Inferior parietal cortex (tissue), 1 donor: ENCODE measurements at regions not wholly inside any gene's neighbourhood (a gene's known extent, or its start where the extent isn't known, plus 50 kb on each side); places are given as distances from the start of the nearest gene placed in this dataset.
"Not testable (repeated sequence)": the region's sequence is repeated elsewhere in the genome, so short reads cannot be mapped to it uniquely, and the experiment has no call there.

Experiments
- DNase-seq: peaks from one replicate; pipeline ENCODE4 v3.0.0-alpha.2; 2016; ENCODE audit errors: extremely low spot score

DNA sequence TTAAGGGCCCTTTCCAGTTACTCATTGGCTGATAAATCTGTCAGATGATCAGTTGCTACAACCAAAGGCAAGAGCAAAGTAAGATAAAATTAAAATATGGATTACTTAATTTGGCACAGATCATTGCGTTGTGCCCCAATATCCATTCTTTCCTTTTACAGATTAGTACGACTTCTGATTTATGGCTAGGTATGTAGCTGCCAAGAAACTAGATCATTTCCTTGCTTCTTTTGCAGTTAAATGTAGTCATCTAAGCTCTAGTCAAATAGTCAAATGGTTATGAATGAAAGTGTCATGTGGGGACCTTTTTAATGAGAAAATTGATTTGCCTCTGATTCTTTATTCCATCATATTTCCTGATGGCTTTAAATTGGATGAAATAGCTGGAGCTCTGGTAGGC lies 1039.9 kb upstream of the FLRT2 start:
- DNase-seq = no peak

DNA sequence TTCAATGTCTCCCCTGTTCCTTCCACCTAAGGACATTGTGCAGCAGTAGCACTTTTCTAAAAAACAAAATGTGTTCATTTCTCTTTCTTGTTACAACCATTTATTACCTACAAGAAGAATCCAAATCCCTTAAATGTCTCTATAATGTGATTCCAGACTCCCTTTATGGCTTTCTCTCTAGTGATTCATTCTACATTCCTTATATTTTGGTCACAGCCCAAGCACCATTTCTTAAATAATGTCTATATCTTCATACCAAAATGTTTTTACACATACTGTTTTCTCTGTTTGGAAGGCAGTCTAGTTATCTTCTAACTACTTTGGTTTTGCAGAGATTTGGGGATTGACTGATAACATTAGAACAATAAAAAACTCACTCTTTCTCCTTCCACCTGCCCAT lies 1037.3 kb upstream of the FLRT2 start:
- no peak for DNase-seq

GRCh38 chr14:84493779-84494178 lies 1036.2 kb upstream of the FLRT2 start:
- DNase-seq = no peak

DNA sequence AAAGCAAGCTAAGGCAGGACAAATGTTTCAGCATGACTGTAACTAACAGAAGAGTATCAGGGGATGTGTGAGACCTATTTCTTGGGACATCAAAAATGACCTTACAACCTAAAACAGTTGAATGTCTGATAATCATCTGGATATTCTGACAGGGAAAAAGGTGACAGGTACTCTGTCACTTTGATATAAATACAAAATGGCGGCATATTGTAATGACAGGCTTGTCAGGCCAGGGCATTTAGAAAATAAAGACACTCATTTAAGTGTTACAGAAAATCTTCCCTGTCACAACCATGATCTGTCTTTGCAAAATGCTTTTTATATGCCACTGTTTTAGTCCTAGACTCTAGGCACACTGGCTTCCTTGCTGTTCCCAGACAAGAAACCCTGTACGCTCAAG lies 1033.3 kb upstream of the FLRT2 start:
- no peak for DNase-seq

DNA sequence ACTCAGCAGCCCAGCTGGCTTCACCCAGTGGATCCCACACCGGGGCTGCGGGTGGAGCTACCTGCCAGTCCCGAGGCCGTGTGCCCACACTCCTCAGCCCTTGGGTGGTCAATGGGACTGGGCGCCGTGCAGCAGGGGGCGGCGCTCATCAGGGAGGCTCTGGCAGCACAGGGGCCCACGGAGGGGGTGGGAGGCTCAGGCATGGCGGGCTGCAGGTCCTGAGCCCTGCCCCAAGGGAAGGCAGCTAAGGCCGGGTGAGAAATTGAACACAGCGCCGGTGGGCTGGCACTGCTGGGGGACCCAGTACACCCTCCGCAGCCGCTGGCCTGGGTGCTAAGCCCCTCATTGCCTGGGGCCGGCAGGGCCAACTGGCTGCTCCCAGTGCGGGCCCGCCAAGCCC lies 1017.1 kb upstream of the FLRT2 start:
- DNase-seq = not testable (repeated sequence)

- DNase-seq = no peak
Observed at GRCh38 chr14:84519836-84520235, 1010.1 kb upstream of the FLRT2 start.

GRCh38 chr14:84520711-84521338 lies 1009.1 kb upstream of the FLRT2 start:
- DNase-seq = no peak

DNA sequence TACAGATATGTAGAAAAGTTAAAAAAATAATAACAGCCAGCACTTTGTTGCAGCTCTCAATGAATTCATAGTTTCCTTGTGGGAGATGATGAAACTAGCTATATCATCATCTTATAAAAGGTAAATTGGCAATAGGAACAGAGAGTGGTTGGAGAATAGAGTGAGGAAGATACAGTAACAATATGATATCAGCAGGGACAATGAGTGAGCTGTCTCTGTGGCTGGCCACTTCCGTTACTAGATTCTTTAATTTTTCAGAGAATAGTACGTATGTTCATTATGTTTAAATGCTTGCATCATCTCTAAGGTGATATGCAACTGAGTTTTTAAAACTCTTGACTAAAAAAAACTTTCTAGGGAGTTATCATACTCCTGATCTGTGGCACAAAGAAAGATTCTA lies 1006.2 kb upstream of the FLRT2 start:
- DNase-seq = no peak

GRCh38 chr14:84527706-84528105 lies 1002.2 kb upstream of the FLRT2 start:
- no peak for DNase-seq

DNA sequence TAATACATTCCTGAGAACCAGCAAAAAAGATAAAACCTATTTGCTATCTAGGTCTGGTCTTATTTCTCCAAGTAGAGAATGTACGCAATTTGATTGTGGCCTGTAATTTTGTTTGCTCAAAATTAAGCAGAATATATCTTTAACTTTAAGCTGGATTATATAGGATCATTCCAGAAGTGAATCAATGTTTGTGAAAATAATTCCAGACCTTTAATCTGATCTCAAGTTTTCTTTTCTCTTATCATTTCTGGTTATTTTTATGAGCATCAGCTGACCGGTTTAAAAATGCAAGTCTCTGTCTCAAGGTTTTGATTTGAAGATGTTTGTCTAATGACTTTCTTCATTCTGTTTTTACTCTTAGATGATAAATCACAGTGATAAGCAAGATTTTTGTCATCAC lies 997.9 kb upstream of the FLRT2 start:
- DNase-seq = no peak

GRCh38 chr14:84533181-84533725 lies 996.7 kb upstream of the FLRT2 start:
- DNase-seq = no peak

GRCh38 chr14:84533791-84534190 lies 996.2 kb upstream of the FLRT2 start:
- DNase-seq = no peak

GRCh38 chr14:84535484-84535883 lies 994.5 kb upstream of the FLRT2 start:
- DNase-seq = no peak

GRCh38 chr14:84535976-84536375 lies 994.0 kb upstream of the FLRT2 start:
- no peak for DNase-seq

GRCh38 chr14:84541018-84541417 lies 988.9 kb upstream of the FLRT2 start:
- DNase-seq = no peak

GRCh38 chr14:84543859-84544258 lies 986.1 kb upstream of the FLRT2 start:
- DNase-seq = peak; percentile 17

- DNase-seq = peak; percentile 40
Observed at GRCh38 chr14:84544486-84545131, 985.3 kb upstream of the FLRT2 start.

DNA sequence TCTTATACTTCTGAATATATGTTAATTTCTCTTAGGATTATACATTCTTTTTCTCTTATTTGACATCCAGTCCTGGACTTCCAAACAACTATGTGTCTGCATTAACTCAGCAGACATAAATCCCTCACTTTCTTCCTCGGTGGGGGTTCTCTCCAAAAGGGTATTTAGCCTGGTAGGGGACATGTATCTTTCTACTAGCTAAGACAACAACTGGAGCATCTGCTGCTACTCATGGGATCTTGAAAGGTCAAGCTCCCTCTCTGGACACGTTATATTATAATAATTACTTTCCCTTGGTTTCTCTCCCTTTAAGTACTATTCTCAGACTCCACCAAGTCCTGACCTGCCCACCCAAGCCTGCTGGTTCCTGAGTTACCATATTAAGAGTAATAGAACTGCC lies 983.7 kb upstream of the FLRT2 start:
- DNase-seq = no peak

DNA sequence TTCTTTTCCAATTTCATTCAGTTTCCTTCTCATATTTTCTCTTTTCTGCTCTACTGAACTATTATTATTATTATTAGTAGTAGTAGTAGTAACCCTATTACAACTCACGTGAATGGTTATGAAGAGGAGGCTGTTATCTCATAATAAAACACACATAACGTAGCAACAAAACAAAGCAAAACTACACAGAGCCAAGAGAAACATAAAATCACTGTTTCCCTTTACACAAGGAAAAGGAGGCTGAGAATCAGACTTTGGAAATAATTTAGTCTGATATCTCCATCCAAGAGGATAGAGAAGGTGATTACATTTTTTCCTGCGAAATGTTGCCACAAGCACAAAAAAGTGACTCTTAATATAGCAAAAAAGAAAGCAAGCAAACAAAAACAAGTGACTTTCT lies 975.8 kb upstream of the FLRT2 start:
- DNase-seq = no peak

GRCh38 chr14:84555493-84555892 lies 974.5 kb upstream of the FLRT2 start:
- DNase-seq = no peak

DNA sequence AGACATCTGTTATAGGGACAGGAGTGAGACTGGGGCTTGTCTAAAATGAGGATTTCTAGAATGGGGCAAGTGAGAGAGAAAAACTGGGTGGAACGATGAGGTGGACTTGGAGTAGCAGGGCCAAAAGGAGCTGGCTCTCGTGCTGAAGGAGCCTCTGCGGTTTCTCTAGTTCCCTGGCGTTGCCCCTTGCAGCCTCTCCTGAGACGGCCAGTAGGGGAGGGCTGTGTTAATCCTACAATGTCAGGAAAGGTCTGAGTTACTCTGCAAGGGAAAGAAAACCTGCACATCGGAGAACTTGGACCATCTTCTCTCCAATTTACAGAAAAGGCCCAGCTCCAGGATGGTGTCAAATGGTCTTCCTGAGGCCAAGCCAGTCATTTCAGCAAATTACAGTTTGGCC lies 963.8 kb upstream of the FLRT2 start:
- DNase-seq = no peak

- no peak for DNase-seq
Observed at GRCh38 chr14:84575681-84576080, 954.3 kb upstream of the FLRT2 start.

- DNase-seq = no peak
Observed at GRCh38 chr14:84579292-84579691, 950.7 kb upstream of the FLRT2 start.

DNA sequence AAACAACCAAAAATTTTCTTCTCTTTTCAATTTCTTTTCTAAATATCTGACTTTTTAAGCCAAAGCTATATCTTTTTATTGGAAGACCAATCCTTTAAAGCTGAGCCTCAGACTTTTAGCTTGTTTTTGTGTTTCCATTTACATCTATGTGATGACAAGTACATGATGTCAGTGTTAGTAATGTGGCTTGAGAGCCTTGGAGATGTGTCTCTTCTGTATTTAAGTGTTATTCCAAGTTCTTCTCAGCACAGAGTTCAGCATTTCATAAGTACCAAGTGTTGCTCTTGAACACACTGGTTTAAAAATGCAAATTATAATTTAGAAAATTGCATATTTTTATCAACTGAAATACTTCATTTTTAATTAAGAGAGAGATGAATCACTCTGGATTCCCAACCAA lies 948.9 kb upstream of the FLRT2 start:
- DNase-seq = no peak
